SHP77 treated with DMSO at 0.1 percent for 48 hours (cell line): ENCODE measurements at regions not wholly inside any gene's neighbourhood (a gene's known extent, or its start where the extent isn't known, plus 50 kb on each side); places are given as distances from the start of the nearest gene placed in this dataset.
"Not testable (repeated sequence)": the region's sequence is repeated elsewhere in the genome, so short reads cannot be mapped to it uniquely, and the experiment has no call there.

Source experiments
- DNase-seq: peaks from one replicate; lab custom pipeline; 2025; lab: John Stamatoyannopoulos, UW

GRCh38 chr22:15772337-15772736 lies 82.5 kb downstream of the POTEH start:
- DNase-seq = not testable (repeated sequence)

GRCh38 chr22:15775118-15775517 lies 85.3 kb downstream of the POTEH start:
- not testable (repeated sequence) for DNase-seq

DNA sequence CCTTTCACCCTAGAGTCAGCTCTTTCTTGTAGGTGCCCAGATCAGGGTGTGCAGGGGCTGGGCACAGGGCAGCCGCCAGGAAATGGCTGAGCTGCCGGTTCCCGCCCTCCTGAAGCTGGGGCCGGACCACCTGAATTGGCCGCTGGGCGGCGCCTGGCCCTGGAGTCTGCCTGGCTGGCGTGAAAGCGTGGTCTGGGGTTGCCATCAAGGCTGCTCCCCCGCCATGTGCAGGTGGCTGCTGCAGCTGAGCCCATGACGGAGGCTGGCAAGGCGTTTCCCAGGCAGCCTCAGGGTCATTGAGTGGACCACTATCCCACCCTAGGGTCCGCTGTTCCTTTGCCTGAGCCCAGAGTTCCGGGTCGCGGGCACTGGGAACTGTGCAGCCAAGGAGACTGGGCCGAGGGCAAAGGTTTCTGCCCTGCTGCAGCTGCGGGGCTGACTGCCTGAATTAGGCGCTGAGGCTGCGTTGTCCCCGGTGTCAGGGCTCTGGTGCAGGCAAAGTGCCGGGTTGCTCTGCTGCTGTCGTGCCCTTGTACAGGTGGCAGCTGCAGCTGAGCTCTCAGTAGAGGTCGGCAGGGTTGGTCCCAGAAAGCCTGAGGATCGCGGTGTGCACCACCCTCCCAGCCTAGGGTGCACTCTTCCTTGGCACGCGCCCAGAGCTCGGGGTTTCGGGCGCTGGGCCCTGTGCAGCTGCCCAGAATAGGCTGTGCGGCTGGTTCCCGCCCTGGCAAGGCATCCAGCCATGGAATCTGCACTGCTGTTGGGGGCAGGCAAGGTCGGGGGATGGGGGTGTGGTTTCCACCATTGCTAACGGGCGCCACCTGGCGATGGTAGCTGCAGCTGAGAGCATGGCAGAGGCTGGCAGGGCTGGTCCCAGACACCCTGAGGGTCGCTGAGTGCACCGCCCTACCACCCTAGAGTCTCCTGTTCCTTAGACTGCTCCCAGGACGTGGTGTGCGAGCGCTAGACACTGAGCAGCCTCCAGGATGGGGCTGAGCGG lies 86.1 kb downstream of the POTEH start:
- DNase-seq = peak; percentile 60

DNA sequence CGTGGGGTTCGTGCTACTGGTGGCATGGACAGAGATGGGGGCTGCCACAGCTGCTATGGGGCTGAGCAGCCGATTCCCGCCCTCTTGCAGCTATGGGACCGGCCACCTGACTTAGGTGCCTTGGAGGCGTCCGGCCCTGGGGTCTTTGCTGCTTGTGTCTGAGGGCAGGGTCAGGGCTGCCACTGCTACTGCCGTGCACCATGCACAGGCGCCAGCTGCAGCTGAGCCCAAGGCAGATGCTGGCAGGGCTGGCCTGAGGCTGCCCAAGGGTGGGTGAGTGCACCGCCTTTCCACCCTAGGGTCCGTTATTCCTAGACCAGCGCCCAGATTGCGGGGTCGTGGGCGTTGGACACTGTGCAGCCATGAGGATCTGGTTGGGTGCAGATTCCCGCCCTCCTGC lies 86.9 kb downstream of the POTEH start:
- DNase-seq = not testable (repeated sequence)

DNA sequence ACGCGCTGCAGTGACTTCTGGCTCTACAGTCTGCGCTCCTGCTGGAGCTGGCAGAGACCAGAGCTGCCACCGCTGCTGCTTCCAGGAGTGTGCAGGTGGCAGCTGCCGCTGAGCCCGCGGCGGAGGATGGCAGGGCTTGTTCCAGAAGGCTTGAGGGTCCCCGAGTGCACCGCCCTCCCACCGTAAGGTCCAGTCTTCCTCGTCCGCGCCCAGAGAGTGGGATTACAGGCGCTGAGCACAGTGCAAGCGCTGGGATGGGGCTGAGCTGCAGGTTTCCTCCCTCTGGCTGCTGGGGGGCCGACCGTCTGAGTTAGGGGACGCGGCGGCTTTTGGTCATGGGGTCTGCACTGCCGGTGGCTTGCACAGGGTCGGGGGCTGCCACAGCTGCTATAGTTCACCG lies 87.3 kb downstream of the POTEH start:
- DNase-seq = not testable (repeated sequence)

- not testable (repeated sequence) for DNase-seq
These were observed 87.7 kb downstream of the POTEH start for GRCh38 chr22:15777557-15777956.

- not testable (repeated sequence) for DNase-seq
These were observed 88.5 kb downstream of the POTEH start for GRCh38 chr22:15778366-15778765.

- not testable (repeated sequence) for DNase-seq
These were observed 91.8 kb downstream of the POTEH start for GRCh38 chr22:15781652-15782051.

DNA sequence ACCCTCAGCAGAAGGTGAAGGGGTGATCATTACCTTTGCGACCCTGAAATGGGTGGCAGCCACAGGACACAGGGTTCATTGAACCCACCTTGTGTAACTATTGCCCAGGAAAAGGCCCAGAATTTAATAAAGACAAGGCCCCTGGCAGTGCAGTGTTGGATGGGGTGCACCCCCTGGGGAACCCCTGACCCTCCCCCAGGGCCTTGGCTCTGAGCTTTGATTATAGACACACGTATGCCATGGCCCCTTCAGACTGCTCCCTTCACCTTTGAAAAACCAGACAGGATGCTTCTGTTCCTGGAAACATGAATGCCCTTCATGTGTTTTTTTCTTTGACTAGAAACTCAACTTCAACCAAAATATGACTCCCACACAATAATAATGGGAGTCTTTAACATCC lies 93.1 kb downstream of the POTEH start:
- DNase-seq = not testable (repeated sequence)

DNA sequence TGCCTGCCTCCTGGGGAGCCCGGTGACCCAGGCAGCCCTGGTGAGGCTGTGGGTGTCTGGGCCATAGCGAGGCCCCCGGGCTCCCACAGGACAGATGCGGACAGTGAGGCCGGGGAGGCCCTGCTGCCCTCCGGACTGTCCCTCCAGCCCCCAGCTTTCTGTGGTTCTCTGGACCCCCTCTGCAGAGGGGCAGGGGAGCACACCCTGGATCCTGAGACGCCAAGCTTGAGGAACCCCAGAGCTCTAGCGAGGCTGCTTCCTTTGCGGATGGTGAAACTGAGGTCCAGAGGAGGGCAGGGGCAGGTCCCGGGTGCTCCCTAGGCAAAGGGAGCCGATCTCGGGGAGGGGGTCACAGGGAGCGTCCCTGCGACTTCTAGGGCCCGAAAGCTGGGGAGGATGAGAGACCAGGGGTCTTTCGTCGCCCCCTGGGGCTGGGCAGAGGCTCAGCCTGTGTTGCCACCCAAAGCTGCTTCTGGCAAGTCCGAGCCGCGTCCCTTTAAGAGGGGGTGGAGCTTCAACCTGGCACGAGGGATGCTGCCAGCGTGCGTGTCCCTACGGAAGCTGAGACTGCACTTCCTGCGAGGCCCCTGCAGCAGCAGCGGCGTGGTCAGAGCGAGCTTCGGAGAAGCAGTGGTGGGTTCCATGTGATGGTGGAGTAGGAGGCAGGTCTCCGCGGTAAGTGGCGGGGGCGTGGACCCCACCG lies 94.7 kb downstream of the POTEH start:
- DNase-seq = not testable (repeated sequence)

DNA sequence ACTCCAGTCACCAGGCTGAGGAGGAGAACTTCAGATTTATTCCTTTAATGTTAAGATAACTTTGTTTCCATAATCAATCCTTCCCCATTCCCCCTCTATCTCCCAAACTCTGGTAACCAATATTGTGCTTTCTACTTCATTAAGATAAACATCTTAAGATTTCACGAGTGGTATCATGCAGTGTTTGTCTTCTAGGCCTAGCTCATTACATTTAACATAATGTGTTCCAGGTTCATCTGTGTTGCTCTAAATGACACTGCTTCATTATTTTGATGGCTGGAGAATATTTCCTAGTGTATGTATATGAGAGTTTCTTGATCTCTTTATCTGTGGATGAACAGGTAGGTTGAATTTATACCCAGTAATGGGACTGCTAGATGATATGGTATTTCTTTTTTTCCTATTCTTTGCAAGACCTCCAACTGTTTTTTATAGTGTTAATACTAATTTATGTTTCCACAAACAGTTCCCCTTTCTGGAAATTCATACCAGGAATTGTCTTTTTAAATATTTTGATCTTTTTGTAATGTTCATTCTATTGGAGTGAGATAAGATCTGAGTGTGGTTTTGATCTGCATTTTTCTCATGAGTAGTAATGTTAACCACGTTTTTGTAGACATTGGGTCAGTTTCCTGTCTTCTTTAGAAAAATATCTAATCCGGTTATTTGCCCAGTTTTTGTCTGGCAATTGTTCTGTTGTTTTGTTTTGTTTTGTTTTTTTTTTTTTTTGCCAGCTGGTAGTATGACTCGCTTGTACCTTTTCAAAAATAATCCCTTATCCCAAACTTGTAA lies 97.3 kb downstream of the POTEH start:
- not testable (repeated sequence) for DNase-seq

- not testable (repeated sequence) for DNase-seq
These were observed 101.7 kb downstream of the POTEH start for GRCh38 chr22:15791557-15791956.

DNA sequence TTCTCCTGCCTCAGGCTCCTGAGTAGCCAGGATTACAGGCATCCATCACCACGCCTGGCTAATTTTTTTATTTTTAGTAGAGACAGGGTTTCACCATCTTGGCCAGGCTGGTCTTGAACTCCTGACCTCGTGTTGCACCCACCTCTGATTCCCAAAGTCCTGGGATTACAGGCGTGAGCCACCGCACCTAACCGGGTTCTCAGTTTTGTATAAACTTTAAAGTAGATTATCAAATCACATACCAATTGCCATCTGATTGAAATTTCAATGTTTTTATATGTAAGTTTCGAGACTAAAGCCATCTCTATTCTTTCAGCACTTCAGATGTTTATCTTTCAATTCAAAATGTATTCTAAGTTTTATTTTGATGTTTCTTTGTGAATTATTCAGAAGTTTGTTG lies 110.1 kb downstream of the POTEH start:
- not testable (repeated sequence) for DNase-seq

- not testable (repeated sequence) for DNase-seq
These were observed 121.3 kb downstream of the POTEH start for GRCh38 chr22:15811141-15811540.

- not testable (repeated sequence) for DNase-seq
These were observed 126.0 kb downstream of the POTEH start for GRCh38 chr22:15815783-15816182.

DNA sequence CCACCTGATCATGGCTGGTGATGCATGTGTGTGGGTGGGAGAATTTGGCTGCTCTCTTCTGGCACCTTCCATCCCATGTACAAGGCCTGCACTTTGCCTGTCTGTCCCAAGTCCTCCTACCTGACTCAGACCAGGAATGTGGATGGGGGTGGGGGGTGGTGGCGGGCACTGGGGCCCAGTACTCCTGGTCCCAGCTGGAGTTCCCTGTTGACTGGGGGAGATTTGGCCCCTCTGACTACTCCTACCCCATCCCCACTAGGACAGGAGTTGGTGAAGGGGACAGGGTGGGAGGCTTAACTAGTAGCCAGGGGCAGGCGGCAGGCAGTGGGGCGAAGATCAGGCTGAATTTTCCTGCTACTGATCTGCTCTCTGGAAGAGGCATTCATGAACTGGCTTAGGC lies 126.6 kb downstream of the POTEH start:
- DNase-seq = not testable (repeated sequence)

GRCh38 chr22:15817264-15817663 lies 127.4 kb downstream of the POTEH start:
- not testable (repeated sequence) for DNase-seq

GRCh38 chr22:15819886-15820285 lies 130.1 kb downstream of the POTEH start:
- not testable (repeated sequence) for DNase-seq

DNA sequence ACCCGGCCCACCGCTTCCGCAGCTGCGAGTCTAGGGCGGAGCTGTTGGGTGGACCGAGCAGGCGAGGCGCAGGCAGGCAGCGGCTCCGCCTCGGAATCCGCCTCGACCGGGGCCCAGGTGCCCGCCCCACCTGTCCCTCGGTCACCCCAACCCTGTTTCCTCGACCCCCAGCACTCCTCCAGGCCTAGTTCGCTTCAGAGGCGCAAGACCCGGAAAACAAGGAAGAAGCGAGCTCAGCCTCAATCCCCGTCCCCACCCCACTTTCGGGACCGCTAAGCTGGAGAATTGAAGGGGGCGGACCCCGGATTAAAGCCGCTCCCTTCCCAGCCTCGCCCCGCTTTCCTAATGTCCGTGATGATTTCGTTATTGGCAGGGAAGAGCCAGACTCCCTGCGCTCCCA lies 131.3 kb downstream of the POTEH start:
- not testable (repeated sequence) for DNase-seq

DNA sequence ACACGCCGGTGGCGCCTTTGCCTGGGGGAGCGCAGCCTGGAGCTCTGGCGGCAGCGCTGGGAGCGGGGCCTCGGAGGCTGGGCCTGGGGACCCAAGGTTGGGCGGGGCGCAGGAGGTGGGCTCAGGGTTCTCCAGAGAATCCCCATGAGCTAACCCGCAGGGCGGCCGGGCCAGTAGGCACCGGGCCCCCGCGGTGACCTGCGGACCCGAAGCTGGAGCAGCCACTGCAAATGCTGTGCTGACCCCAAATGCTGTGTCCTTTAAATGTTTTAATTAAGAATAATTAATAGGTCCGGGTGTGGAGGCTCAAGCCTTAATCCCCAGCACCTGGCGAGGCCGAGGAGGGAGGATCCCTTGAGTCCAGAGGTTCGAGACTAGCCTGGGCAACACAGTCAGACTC lies 132.2 kb downstream of the POTEH start:
- not testable (repeated sequence) for DNase-seq

GRCh38 chr22:15823178-15823577 lies 133.4 kb downstream of the POTEH start:
- not testable (repeated sequence) for DNase-seq

DNA sequence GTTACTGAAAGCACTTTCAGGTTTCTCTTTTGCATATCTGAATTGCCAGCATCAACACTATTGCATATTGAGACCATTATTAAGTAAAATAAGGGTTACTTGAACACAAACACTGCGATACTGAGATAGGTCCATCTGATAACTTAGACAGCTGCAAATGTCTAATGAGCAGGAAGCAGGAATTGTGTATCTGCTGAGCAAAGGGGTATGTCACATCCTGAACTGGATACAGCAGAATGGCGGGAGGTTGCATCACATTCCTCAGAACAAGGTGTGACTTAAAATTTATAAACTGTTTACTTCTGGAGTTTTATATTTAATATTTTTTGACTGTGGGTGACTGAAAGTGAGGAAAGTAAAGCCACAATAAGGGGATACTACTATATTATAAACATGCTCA lies 142.4 kb downstream of the POTEH start:
- DNase-seq = not testable (repeated sequence)
